K562 (cell line): ENCODE measurements at regions not wholly inside any gene's neighbourhood (a gene's known extent, or its start where the extent isn't known, plus 50 kb on each side); places are given as distances from the start of the nearest gene placed in this dataset.

ENCODE experiments used
- ADNP ChIP-seq: fragments of 200-800 bp; sonication (Bioruptor generic); IDR thresholded peaks from 2 replicates; pipeline ENCODE4 v1.6.1; 2016; ENCODE audit warnings: missing genetic modification characterization, missing compliant biosample characterization
- CBX2 ChIP-seq: fragments of 200-600 bp; sonication (generic); IDR thresholded peaks from one replicate; pipeline ENCODE4 v1.6.1; 2012; ENCODE audit warnings: mild to moderate bottlenecking, low read length, inconsistent platforms; ENCODE audit not compliant: insufficient read depth, poor library complexity, severe bottlenecking
- CTCF ChIP-seq, 3 experiments: IDR thresholded peaks in 2 of 3; conservative IDR thresholded peaks in 1 of 3; 2 replicates each; pipeline ENCODE4 v1.5.1; 2011 to 2012; ENCODE audit warnings: low read length in 3 of 3, mild to moderate bottlenecking in 3 of 3, control low read depth in 2 of 3, improper control_type of control experiment in 1 of 3, inconsistent platforms in 1 of 3, low read depth in 1 of 3, mixed read lengths in 1 of 3, moderate library complexity in 1 of 3; ENCODE audit not compliant: insufficient read depth in 2 of 3
- NFYB ChIP-seq: IDR thresholded peaks from 2 replicates; pipeline ENCODE4 v1.6.1; 2011; ENCODE audit warnings: mild to moderate bottlenecking, moderate library complexity; ENCODE audit not compliant: insufficient read length; ENCODE audit errors: extremely low read depth
- POLR2A ChIP-seq: fragments of 450-650 bp; conservative IDR thresholded peaks from 2 replicates; pipeline ENCODE4 v1.6.1; 2016
- POLR2AphosphoS5 ChIP-seq: IDR thresholded peaks from 2 replicates; pipeline ENCODE4 v1.6.1; 2011; ENCODE audit warnings: mild to moderate bottlenecking, low read depth, low read length, moderate library complexity; ENCODE audit not compliant: control insufficient read depth, insufficient read depth
- REST ChIP-seq, 2 experiments: fragments of 450-650 bp; formaldehyde crosslinking in 1 of 2; IDR thresholded peaks; 2 replicates each; pipeline versions ENCODE4 v1.4.0 to v1.6.1; 2014 to 2020; ENCODE audit warnings: mild to moderate bottlenecking in 2 of 2, borderline replicate concordance in 1 of 2, low read depth in 1 of 2
- TAF7 ChIP-seq: fragments of 450-650 bp; IDR thresholded peaks from 2 replicates; pipeline ENCODE4 v1.6.1; 2016; ENCODE audit warnings: missing genetic modification characterization, missing compliant biosample characterization
- YY1 ChIP-seq, 3 experiments: IDR thresholded peaks; 2 replicates each; pipeline ENCODE4 v1.6.1; 2011; ENCODE audit warnings: low read length in 2 of 3, mild to moderate bottlenecking in 2 of 3, moderate library complexity in 2 of 3, borderline replicate concordance in 1 of 3, control low read depth in 1 of 3, low read depth in 1 of 3; ENCODE audit not compliant: insufficient read depth in 3 of 3, insufficient replicate concordance in 2 of 3, control insufficient read depth in 1 of 3, insufficient read length in 1 of 3; ENCODE audit errors: extremely low read depth in 1 of 3
- ZNF121 ChIP-seq: sonication (generic); formaldehyde crosslinking; conservative IDR thresholded peaks from 2 replicates; pipeline ENCODE4 v1.8.0; 2022; ENCODE audit warnings: missing genetic modification reagents
- ZNF24 ChIP-seq: fragments of 450-650 bp; IDR thresholded peaks from 2 replicates; pipeline ENCODE4 v1.6.1; 2016
- ZNF76 ChIP-seq: fragments of 250-450 bp; sonication (Bioruptor Pico); IDR thresholded peaks from 2 replicates; pipeline ENCODE4 v1.4.0; 2020; ENCODE audit warnings: mild to moderate bottlenecking, moderate library complexity, borderline replicate concordance
- TF ChIP-seq, protein P1 (sequence below): IDR thresholded peaks from 2 replicates; pipeline ENCODE4 v1.6.1; 2014; ENCODE audit warnings: antibody characterized with exemption
- TF ChIP-seq, protein P2 (sequence below), 2 experiments: fragments of 450-650 bp; conservative IDR thresholded peaks; 2 replicates each; pipeline ENCODE4 v1.6.1; 2017; ENCODE audit warnings: mild to moderate bottlenecking in 2 of 2, moderate library complexity in 2 of 2

GRCh38 chr5:54691656-54692055, 174.1 kb downstream of the SNX18 start:
- TF ChIP-seq, protein P1, sequence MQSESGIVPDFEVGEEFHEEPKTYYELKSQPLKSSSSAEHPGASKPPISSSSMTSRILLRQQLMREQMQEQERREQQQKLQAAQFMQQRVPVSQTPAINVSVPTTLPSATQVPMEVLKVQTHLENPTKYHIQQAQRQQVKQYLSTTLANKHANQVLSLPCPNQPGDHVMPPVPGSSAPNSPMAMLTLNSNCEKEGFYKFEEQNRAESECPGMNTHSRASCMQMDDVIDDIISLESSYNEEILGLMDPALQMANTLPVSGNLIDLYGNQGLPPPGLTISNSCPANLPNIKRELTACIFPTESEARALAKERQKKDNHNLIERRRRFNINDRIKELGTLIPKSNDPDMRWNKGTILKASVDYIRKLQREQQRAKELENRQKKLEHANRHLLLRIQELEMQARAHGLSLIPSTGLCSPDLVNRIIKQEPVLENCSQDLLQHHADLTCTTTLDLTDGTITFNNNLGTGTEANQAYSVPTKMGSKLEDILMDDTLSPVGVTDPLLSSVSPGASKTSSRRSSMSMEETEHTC = no peak
- no peak for TF ChIP-seq CBX2
- TF ChIP-seq ZNF24 = no peak
- TF ChIP-seq POLR2AphosphoS5 = no peak
- TF ChIP-seq REST (IDR thresholded peaks at IDR 0.05; ENCODE audit: borderline replicate concordance) = no peak
- no peak for TF ChIP-seq REST (CRISPR knock-in tag; IDR thresholded peaks at IDR 0.05; ENCODE audit: low read depth)
- TF ChIP-seq ADNP (tag) = no peak
- no peak for TF ChIP-seq POLR2A
- no peak for TF ChIP-seq NFYB
- TF ChIP-seq CTCF (IDR thresholded peaks at IDR 0.05 in 2 of 3, conservative IDR thresholded peaks at IDR 0.05 in 1 of 3; ENCODE audit: insufficient read depth in 2 of 3, low read depth in 1 of 3, low read length in 3 of 3) = no peak
- TF ChIP-seq TAF7 = no peak
- TF ChIP-seq, protein P2, sequence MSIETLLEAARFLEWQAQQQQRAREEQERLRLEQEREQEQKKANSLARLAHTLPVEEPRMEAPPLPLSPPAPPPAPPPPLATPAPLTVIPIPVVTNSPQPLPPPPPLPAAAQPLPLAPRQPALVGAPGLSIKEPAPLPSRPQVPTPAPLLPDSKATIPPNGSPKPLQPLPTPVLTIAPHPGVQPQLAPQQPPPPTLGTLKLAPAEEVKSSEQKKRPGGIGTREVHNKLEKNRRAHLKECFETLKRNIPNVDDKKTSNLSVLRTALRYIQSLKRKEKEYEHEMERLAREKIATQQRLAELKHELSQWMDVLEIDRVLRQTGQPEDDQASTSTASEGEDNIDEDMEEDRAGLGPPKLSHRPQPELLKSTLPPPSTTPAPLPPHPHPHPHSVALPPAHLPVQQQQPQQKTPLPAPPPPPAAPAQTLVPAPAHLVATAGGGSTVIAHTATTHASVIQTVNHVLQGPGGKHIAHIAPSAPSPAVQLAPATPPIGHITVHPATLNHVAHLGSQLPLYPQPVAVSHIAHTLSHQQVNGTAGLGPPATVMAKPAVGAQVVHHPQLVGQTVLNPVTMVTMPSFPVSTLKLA (conservative IDR thresholded peaks at IDR 0.05) = no peak
- no peak for TF ChIP-seq ZNF121 (CRISPR knock-in tag)
- no peak for TF ChIP-seq YY1 (IDR thresholded peaks at IDR 0.05; ENCODE audit: borderline replicate concordance in 1 of 3, control insufficient read depth in 1 of 3, extremely low read depth in 1 of 3, insufficient read depth in 3 of 3, insufficient read length in 1 of 3, insufficient replicate concordance in 2 of 3, low read depth in 1 of 3, low read length in 2 of 3)
- TF ChIP-seq ZNF76 (CRISPR knock-in tag) = no peak
